GM21423 (cell line): ENCODE measurements at regions not wholly inside any gene's neighbourhood (a gene's known extent, or its start where the extent isn't known, plus 50 kb on each side); places are given as distances from the start of the nearest gene placed in this dataset.

Experiments used
- ATAC-seq: cut with Tn5 transposase; IDR thresholded peaks from one replicate; pipeline ENCODE4 v1.9.1; 2021; ENCODE audit warnings: mild to moderate bottlenecking, moderate library complexity; ENCODE audit not compliant: unreplicated experiment

DNA sequence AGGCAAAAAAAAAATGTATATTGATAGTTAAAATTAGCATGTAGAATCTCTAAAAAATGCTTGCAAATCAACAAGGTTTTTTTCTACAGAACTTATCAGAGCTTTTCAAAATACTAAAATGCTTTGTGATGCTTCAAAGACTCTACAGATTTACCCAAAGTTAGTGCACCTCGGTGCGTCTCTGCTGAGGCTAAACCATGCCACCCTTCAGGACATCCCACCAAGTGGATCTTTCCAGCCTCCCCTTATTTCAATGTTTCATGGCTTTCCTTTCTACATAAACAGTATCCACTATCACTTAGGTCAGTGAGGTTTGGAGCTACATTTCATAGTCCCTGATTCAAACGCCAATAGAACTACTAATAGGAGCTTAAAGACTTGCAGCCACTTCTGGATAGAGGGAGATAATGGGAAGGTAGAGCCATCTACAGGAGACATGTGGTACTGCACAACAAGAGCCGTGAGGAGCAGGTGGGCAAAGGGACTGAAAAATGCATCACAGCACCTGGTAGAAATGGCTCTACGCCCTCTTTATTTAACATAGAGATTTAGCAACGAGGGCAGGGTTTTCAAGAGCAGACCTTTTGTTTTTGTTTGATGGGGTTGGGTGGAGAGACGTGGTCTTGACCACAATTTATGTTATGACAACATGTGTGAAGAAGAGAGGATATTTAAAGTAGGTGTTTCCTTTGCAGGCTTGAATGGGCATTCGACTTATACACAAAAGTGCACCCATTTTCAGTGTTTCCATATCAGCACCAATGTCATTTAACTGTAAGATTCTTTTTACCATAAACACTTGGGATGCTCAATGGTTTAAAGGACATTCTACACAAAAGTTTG, 56.1 kb upstream of the SLC35G4 start:
- ATAC-seq = peak; percentile 56

DNA sequence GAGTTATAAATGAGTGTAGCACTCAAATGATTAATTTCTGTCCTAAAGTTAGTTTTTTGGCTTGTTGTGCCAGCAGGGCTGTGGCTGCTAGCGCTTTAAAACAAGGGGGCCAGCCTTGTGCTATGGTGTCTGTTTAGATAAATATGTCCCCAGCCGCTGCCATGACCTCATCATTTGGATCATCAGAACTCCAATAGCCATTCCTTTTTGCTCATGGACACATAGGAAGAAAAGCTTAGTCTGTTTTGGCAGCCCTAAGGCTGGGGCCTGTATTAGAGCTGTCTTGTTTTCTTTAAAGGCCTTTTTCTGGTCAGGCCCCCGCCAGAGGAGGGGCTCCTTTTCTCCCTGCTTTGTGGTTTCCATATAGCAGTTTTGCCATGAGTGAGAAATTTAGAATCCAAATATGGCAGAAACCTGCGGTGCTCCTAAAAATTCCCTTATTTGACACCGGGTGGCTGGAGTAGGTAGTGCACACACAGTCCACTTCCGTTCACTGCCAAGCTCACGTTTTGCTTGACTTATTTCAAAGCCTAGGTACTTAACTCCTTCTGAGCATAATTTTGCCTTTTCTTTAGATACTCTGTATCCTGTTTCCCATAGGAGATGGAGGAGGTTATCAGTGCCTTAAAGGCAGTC, 60.4 kb upstream of the SLC35G4 start:
- ATAC-seq = no peak

DNA sequence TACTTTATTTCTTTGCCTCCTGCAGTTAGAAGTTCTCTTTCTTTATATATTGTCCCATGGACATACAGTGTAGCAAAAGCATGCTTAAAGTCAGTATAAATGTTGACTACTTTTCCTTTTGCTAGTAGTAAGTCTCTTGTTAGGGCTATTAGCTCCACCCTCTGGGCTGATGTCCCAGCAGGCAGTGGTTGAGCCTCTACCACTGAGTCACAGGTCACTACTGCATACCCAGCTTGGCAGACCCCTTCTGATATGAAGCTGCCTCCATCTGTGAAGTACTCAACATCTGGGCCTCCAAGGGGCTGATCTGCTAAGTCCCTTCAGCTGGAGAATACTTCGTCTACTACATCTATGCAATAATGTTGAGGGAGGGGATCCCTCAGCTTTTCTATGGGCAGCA, 61.0 kb upstream of the SLC35G4 start:
- no peak for ATAC-seq

DNA sequence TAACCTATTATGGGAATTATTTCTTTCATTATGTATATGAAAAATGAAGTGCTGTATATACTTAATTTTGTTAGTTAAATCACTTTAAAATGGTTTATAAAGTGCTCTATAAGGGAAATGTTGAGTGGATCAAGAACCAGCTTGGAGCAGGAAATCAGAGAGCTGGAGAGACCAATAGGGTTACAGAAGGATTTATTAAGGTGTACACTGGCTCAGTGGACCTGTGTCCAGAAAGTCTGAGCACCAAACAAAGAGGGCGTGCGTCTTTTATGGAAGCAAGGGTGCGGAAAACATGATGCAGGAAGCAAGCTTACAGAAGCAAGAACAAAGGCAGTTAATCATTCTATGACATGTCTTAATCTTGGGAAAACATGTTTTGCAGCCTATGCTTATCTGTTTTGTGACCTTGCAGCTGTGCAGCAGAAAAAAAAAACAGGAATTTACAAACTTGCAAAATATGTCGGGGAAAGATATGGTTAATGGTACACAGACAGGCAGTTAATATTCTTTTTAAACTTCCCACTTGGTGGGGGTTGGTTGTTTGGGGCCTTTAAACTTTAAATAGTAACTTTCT, 65.2 kb upstream of the SLC35G4 start:
- ATAC-seq = no peak

DNA sequence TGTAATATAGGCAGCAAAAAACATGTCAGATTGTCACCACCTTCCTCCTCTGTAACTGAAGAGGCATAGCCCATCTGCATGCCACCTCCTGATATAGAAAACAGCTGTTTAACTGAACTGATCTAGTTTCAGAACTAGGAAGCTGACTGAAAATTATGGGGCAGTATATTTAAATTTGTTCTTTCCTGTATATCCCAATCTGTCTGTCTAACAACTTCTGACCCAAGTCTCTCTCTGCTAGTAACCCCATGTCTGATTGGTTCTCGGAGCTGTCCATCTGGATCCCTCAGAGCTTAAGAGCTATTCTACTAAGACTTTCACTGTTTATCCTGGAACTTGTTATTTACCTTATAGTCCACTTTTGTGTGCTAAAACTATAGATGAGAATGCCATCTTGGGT, 68.2 kb upstream of the SLC35G4 start:
- no peak for ATAC-seq

DNA sequence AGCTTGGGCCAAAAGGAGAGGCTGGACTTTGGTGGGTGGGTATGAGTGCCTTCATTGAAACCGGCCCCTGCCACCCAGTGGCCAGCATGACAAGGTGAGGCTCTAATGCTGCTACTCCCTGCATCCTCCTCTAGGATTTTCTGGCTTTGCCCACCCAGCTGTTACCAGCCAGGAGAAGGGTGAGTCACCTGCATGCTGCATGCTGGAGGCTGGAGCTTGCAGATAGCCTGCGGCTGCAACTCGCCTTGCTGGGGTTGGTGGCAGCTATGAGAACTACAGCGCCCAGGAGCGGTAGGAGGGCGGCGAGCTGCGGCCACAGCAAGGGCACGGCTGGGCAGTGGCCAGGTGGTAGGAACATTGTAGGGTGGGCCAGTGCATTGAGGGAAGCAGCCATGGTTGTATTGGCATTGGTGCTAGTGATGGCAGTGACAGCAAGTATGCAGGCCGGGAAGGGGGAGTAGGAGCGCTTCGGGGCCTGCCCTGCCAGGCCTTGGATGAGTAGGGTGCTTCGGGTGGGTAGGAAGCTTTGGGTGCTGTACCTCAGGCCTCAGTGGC, 75.4 kb upstream of the SLC35G4 start:
- ATAC-seq = no peak

DNA sequence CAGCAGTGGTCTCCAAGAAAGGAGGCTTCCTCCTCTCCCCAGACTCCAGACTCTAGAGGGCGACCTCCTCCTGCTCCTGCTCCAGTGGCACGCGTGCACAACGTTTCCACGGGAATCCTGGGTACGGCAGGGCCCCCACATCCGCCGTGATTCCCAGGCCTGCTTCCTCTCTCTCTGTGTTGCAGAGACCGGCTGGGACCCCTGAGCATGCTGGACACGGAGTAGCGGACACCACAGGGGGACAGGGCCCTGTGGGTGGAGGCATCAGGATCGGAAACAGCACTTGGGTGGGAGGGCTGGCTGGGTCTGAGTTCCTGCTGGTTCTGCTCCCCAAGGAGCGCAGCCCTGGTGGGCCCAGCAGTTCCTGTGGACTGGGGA, 75.9 kb upstream of the SLC35G4 start:
- no peak for ATAC-seq

DNA sequence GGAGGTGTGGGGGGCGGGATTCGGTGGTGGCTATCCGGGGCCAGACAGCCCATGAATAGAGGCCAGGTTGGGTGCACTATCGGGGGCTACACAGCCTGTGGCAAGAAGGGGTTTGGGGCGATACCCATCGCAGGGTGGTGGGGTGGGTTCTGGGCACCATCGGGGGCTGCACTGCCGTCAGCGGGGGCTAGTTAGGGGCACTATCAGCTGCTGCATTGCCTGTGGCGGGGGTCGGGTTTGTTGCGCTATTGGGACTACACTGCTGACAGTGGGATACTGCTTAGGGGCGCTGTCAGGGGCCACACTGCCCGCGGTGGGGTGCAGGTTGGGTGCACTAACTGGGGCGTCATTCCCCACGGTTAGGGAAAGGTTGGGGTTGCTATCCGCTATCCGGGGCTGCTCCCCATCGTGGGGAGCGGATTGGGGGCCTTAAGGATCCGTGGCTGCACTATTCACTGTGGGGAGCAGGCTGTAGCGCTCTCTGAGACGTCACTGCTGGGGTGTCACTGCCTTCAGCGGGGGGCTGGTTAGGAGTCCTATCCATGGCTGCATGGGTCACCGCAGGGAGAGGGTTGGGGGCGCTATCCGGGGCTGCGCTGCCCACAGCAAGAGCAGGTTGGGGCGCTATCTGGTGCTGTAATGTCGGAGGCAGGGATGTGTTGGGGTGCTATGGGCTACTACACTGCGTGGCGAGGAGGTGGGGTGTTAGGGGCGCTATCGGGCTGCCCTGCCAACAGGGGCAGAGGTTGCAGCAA, 76.5 kb upstream of the SLC35G4 start:
- no peak for ATAC-seq

DNA sequence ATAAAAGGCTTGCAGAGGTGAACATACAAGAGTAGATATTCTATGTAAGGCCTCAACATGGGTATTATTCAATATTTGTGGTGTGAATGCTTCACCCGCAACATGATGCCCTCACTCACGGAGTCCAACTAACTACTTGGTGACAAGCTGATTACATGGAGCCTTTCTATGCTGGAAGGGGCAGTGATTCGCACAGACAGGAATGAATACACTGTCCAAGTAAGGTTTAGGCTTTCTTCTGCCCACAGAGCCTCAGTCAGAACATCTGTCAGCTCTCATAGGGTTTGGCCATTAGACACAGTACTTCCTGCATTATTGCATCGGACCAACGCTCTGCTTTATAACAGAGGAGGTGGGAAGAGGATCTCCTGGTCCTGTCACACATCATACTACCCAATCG, 80.3 kb upstream of the SLC35G4 start:
- ATAC-seq = no peak

DNA sequence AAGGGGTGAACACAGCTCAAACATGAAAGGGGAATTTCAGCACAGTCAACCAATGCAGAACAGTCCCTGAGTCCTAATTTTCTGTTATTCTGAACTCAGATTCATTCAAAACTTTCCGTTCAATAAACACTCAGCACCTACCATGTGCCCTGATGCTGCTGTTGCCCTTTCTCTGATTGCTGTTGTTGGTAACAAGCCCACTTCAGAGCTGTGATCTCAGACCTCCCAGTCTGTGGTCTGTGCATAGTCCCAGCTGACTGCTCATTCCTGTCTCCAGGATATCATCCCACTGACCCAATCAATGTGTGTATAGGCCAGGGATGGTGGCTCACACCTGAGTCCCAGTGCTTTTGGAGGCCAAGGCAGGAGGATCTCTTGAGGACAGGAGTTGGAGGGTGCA, 82.7 kb upstream of the SLC35G4 start:
- ATAC-seq = no peak

DNA sequence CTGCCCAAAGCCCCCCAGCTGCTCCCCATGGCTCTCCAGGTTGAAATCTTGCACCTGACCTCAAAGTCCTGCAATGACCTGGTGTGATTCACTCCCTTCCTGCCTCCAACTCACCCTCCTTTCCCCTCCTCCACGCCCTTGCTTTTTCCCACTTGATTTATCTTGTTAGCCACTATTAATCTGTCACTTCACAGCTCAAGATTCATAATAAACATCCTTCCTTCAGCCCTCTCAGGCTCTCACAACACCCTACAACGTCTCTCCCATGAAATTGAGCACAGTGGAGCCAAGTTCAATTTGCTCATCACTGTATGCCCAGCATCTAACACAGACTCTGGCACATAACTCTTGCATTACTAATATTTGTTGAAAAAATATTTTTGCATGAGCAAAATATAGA, 85.6 kb upstream of the SLC35G4 start:
- ATAC-seq = no peak

DNA sequence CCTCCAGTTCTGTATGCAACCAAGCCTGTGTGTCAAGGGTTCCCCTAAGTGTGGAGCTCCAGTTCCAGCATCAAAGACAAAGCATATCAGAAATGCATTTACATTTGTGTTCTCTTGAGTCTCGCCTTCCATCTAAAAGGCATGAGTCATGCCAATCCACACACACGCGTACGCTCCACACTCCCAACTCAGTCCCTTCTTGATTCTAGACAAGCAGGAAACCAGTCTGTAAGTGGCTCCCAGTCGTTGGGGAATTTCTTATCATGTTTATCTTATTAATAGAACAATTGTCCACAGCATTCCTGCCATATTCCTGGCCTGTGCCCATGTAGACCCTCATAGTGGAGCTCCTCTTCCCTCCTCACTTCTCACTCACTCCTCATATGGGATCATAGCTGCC, 86.4 kb upstream of the SLC35G4 start:
- ATAC-seq = no peak

DNA sequence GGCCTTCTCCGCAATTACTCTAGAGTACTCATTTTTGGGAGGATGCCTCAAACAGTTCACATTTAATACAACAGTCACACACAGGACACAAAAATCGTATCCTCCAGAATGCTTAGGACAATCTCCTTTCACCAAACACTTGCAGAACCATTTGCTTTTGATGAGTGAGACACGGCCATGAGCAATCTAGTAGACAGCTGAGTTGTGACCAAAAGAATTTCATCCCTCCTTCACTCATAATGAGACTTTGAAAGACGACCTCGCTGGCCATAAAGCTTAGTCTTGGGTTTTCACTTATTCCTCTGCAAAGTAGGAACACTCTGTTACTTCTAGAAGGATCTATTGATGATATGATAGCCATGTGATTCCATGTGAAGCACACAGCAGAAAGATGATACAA, 87.5 kb upstream of the SLC35G4 start:
- no peak for ATAC-seq

DNA sequence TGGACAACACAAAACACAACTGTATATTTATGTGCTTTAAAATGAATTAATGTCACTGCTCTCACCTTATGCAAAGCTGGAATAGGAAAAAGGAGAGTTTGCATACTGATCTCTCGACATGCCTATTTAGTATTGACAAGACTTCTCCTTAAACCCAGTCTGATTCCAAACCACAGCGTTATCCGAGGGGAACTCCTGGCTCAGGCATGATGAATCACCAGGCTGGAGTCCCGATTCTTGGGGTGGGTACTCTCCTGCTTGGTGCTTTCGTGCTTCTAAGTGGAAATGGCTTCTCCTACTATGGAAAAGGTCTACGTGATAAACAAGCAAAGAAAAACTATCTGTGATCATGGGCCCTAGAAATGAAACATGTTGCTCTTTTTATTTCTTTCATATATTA, 88.9 kb upstream of the SLC35G4 start:
- ATAC-seq = no peak

DNA sequence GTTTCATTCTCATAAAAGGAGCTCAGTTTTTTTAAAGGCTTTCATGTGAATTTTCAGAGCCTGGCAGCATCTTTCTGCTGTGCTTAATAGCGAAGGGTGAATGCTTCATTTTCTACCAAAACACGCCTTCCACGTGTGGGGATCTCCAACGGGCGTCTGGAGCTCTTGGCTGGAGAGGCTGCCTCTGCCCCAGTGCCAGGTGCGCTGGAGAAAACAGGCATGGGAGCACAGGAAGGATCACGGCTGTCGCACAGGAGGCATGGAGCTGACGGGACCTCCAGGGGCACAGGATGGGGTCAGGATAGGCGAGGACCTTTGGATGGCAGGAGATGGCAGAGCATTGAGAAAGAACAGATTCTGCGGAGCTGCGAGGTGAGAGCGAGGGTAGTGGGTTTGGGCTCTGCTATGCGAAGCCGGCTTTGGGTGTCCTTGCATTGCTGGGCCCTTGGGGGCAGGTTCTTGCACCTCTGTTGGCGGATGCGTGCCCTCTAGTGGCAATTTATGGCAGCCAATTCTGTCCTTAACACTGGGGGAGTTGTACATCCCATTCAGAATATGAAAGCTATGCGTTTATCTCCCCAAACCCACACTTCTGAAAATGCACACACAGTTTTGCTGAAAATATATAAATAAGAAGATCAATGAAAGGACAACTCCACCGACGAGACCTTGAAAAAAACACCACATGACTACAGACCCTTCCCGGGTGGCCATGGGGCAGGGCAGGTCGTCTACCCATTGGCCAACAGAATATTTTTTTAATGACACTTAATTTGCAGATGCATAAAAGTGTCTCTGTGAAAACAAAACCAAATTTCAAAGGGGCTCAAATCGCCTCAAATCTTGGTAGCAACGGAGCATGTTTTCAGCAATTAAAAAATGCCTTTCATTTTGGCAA, 90.4 kb upstream of the SLC35G4 start:
- peak; percentile 92 for ATAC-seq

DNA sequence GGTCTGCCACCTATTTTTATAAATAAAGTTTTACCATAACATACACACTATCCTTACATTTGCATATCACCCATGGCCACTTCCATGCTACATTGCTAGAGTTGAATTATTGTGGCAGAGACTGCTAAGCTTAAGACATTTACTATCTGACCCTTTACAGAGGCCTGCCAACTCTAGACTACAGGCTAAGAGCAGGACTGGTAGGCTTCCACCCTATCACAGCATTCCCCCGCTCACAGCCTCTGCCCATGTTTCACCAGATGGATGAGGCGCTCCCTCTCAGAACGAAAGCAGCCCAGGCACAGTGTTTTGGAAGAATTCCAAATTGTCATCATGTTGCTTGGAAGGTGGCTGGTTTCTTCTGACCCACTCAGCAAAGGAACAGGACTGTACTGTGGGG, 91.7 kb upstream of the SLC35G4 start:
- ATAC-seq = no peak

DNA sequence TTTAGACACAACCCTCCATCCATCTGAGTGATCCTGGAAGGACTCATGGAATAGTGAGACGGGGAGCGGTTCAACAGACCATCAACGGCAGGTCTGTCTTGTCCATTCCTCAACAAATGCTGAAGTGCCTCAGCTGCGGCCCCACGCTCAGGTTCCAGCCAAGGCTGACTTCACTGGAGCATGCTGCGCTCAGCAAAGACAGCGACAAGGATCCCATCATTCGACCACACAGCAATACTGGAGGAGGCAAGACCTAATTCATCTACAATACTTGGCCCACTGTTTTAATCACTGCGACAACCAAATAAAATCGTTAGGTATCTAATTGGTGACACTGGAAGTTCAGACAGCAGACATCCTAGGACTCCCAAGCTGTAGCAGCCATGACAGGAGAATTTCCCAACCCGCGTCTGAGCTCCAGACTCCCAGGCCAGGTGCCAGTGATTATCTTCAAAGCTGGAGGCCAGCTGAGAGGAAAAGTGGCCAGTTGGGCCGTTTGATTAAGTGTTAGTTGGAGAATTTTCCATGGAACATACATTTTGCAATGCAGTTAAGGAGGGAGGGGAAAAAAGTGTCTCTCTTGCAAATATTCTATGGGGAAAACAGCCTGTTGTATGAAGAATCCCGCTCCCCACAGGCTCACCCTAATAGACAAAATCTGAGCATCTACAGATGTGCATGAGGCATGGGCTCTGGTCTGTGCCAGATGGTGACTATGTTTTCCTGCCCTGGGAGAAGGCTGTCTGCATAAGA, 92.5 kb upstream of the SLC35G4 start:
- ATAC-seq = no peak

DNA sequence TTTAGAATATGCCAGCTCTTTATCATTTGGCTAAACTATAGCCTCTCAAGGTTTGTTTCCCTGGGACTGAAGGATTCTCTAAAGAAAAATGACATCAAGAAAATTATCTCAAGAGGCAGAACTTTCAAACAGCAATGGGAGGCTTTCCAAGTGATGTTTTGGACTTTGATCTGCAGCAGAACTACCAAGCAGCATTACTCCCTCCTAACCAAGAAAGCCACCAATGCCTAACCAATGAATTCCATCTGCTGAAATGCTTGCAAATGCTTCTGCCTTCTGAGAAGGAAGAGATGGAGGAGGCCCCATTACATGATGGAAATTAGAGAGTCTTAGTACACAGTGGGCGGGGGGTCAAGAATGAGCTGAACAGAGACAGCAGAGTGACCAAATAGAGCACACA, 95.1 kb upstream of the SLC35G4 start:
- ATAC-seq = no peak
